Stimulated activated CD4-positive, alpha-beta T cell treated with anti-CD3 and anti-CD28 coated beads, Interleukin-12 subunit alpha, Interleukin-12 subunit beta, amount 100 ng/mL, for 24 hours (primary cell): ENCODE measurements at regions not wholly inside any gene's neighbourhood (a gene's known extent, or its start where the extent isn't known, plus 50 kb on each side); places are given as distances from the start of the nearest gene placed in this dataset.

Experiments used
- DNase-seq, 2 experiments: peaks; one replicate each; pipeline ENCODE4 v3.0.0-alpha.2; 2020; ENCODE audit warnings: low read depth in 2 of 2

- DNase-seq, result no peak
Observed at GRCh38 chr5:89417990-89418389, 535.0 kb upstream of the MEF2C start.

GRCh38 chr5:89417515-89417914 lies 534.5 kb upstream of the MEF2C start:
- DNase-seq, result no peak

GRCh38 chr5:89411891-89412290 lies 528.9 kb upstream of the MEF2C start:
- no peak for DNase-seq

GRCh38 chr5:89407054-89407453 lies 524.1 kb upstream of the MEF2C start:
- DNase-seq, result no peak

GRCh38 chr5:89401659-89402058 lies 518.7 kb upstream of the MEF2C start:
- DNase-seq, result no peak

GRCh38 chr5:89401012-89401411 lies 518.0 kb upstream of the MEF2C start:
- DNase-seq, result no peak

GRCh38 chr5:89399548-89399947 lies 516.6 kb upstream of the MEF2C start:
- no peak for DNase-seq

- no peak for DNase-seq
Observed at GRCh38 chr5:89397096-89397495, 514.1 kb upstream of the MEF2C start.

- no peak for DNase-seq
Observed at GRCh38 chr5:89396278-89396954, 513.4 kb upstream of the MEF2C start.

- DNase-seq, result no peak
Observed at GRCh38 chr5:89395111-89395510, 512.1 kb upstream of the MEF2C start.

GRCh38 chr5:89388872-89389271 lies 505.9 kb upstream of the MEF2C start:
- no peak for DNase-seq

- no peak for DNase-seq
Observed at GRCh38 chr5:89384391-89384790, 501.4 kb upstream of the MEF2C start.

- DNase-seq, result no peak
Observed at GRCh38 chr5:89380635-89381034, 497.7 kb upstream of the MEF2C start.

- DNase-seq, result no peak
Observed at GRCh38 chr5:89377767-89378455, 494.9 kb upstream of the MEF2C start.

GRCh38 chr5:89374818-89375521 lies 492.0 kb upstream of the MEF2C start:
- no peak for DNase-seq

- DNase-seq, result no peak
Observed at GRCh38 chr5:89374144-89374784, 491.3 kb upstream of the MEF2C start.

- no peak for DNase-seq
Observed at GRCh38 chr5:89372176-89372575, 489.2 kb upstream of the MEF2C start.

- no peak for DNase-seq
Observed at GRCh38 chr5:89371646-89372045, 488.7 kb upstream of the MEF2C start.

- DNase-seq, result no peak
Observed at GRCh38 chr5:89359046-89359445, 476.1 kb upstream of the MEF2C start.

GRCh38 chr5:89353837-89354551 lies 471.0 kb upstream of the MEF2C start:
- no peak for DNase-seq

GRCh38 chr5:89351975-89352374 lies 469.0 kb upstream of the MEF2C start:
- no peak for DNase-seq

- no peak for DNase-seq
Observed at GRCh38 chr5:89351222-89351621, 468.2 kb upstream of the MEF2C start.
